Activated CD8-positive, alpha-beta memory T cell treated with anti-CD3 and anti-CD28 coated beads for 36 hours (primary cell): ENCODE measurements at regions not wholly inside any gene's neighbourhood (a gene's known extent, or its start where the extent isn't known, plus 50 kb on each side); places are given as distances from the start of the nearest gene placed in this dataset.

Experiments
- CTCF ChIA-PET: fragments of 350-600 bp; sonication (Branson Sonifier 250); formaldehyde crosslinking; loops from one replicate; lab custom pipeline; 2021; ENCODE audit warnings: antibody characterized with exemption; lab: Charles Lee
- POLR2A ChIA-PET: fragments of 350-600 bp; sonication (Branson Sonifier 250); formaldehyde crosslinking; loops from one replicate; lab custom pipeline; 2021; ENCODE audit warnings: antibody characterized with exemption; lab: Charles Lee

- CTCF ChIA-PET = no interaction called here
- POLR2A ChIA-PET = no interaction called here
These were observed 316.5 kb downstream of the SMAD2 start for GRCh38 chr18:47613929-47614328.

DNA sequence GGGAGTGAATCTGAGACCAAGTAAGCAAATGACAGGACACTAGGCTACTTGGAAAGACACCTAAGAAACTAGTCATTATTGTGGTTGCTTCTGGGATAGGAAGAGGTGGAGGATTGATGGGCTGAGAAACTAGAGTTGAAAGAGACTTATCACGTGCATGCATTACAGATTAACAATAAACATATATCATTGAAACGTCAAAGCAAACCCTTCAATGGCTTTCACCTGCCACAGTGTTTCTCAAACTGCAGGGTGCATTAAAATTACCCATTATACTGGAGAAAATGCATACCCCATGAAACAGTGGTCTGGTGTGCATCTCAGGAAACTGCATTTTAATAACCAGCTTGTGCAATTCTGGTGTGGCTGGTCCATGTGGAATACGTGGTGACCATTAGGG is 318.8 kb downstream of the SMAD2 start:
- CTCF ChIA-PET = no interaction called here
- POLR2A ChIA-PET = no interaction called here

- CTCF ChIA-PET = no interaction called here
These were observed 323.9 kb downstream of the SMAD2 start for GRCh38 chr18:47606526-47606925.

GRCh38 chr18:47605093-47605492 is 325.4 kb downstream of the SMAD2 start:
- CTCF ChIA-PET = no interaction called here
- POLR2A ChIA-PET = no interaction called here

More at GRCh38 chr18:47606526-47606925, 323.9 kb downstream of the SMAD2 start:
- POLR2A ChIA-PET = no interaction called here

DNA sequence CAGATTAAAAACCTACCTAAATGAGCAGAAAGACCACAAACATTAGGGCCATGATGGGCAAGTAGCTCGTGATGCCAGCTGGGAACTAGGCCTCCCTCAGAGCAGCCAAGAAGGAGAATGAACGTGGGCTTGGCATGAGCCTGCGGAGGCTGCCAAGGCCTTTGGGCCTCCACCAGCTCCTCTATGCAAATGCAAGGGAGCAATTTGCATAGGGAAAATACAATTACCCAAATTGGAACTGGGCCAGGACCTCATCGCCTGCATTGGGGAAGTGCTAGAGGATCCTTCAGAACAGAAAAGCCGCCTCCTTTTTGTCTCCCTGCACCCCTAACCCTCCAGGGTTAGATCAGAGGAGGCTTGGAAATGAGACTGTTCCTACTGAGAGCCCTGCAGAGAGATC is 326.4 kb downstream of the SMAD2 start:
- ChIA-PET CTCF (interaction anchor here (0.8 kb wide), 1 partner anchor 145 kb away, joined by 3 read pairs; no protein-coding TSS in a partner anchor), POLR2A (no interaction called here)

- ChIA-PET POLR2A (no interaction called here), CTCF (no interaction called here)
These were observed 327.3 kb downstream of the SMAD2 start for GRCh38 chr18:47603158-47603557.

DNA sequence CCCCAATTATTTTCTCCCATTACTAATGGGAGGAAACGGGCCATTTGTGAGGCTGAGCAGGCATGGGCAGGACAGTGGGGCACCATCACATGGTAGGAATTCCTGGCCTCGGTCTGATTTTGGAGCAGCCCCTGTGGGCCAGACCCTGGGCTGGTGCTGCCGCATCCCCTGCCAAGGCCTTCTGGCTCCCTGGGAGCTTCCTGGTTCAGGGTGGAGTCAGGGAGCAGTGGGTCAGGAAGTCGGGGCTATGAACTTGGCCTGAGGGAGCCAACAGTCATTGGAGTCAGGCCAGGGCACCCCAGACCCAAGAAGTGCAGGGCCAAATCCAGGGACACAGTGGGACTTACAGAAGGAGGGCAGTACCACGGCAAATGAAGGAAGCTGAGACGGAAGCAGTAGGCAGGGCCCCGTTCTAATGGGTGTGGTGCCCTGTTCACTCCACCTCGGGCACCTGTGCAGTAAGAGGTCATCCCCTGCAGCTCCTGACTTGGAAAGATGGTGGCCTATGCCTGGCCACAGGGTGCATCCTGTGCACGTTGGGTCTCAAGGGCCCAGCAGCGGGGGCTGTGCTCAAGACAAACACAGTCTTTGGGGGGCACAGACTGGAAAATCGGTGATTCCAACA is 328.1 kb downstream of the SMAD2 start:
- POLR2A ChIA-PET = no interaction called here
- CTCF ChIA-PET = no interaction called here

DNA sequence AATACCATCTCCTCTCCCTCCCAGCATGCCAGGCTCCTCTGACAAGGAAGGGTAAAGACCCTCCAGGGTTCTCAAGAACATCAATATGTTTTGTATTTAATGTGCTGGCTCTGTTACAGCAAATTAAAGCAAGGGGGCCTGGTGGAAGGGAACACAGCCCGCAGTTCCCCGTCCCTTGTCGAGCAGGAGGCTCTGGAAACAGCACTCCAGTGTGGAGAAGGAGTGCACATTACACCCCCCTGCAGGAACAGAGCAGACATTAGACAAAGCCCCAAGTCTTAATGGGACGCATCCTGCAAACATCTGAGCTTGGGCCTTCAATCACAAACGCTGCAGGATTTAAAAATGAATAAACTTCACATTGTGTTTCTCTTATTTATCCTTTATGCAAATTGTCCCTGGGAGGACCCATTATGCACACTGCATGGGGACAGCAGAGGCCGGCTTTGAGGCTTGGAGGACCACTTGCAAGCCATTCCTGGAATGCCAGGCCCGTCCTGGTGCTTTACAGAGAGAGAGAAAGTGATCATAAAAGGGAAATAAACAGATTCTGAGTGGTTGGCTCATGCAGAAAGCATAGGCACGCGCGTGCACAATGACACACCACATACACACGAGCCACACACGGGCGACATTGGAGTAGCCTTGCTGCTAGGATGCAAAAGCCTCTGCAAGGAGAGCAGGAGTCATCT is 328.7 kb downstream of the SMAD2 start:
- CTCF ChIA-PET = interaction anchor here (1.0 kb wide), 1 partner anchor 413 kb away, joined by 3 read pairs; no protein-coding TSS in a partner anchor
- POLR2A ChIA-PET = no interaction called here

DNA sequence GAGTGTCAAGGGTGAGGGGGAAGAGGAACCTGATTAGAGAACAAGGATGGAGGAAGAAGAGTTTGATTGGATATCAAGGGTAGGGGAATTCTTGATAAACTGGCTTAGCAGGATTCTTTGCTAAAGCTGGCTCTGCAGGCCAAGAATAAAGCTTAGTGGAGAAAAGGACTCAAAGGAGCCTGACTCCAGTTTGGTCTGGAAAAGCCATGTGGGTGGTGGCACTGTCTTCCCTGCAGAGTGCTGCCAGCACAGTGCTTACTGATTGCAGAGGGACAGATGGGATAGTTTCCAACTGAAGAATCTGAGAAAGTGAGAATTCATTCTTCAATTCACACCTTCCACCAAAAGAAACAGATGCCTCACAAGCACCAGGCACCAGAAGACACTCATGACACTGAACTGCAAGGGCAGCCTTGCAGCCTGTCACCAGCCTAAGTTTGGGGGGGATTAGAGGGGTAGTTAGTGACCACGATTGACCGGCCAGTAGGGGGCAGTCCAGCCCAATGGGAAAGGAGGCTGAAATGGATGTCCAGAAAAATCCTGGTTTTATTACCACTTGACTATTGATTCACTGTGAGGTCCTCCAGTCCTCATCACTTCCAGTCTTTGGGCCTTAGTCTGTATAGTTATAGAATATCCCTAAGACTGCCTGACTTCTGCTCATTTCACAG is 334.5 kb downstream of the SMAD2 start:
- ChIA-PET CTCF (no interaction called here), POLR2A (no interaction called here)

GRCh38 chr18:47594621-47595086 is 335.8 kb downstream of the SMAD2 start:
- CTCF ChIA-PET = no interaction called here

DNA sequence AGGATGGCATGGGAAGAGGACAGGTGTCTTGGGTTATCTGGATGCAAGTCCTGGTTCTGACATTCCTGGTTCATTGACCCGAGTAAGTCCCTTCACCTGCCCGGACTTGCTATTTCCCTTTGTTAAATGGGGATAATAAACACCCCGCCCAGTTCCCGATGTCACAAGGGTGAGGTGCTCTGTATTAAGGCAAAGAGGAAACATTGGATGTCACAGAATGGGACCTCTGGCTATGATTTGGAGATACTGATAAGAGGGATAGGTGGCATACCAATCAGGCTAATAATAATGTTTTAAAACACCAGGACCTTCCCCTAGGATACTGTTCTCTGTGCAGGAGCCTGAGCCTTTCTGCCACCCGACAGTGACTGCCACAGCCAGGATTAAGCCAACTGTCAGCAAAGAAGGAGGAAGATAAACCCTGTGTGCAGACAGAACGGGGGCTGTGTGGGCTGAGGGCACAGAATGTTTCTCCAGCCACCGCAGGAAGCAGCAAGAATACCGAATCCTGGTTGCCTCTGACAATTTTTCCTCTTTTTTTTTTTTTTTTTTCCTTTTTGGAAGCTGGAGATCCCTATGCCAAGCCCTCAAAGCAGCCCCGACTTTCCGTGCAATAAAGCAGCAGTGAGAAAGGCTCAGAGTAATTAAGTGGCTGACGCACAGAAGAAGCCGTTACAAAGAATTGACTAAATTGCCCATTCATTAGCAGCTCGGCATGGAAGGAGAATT is 336.6 kb downstream of the SMAD2 start:
- ChIA-PET CTCF (no interaction called here), POLR2A (interaction anchor here (0.6 kb wide), 1 partner anchor 437 kb away, joined by 3 read pairs; no protein-coding TSS in a partner anchor)

More at GRCh38 chr18:47594621-47595086, 335.8 kb downstream of the SMAD2 start:
- POLR2A ChIA-PET = interaction anchor here (0.6 kb wide), 1 partner anchor 436 kb away, joined by 3 read pairs; no protein-coding TSS in a partner anchor

DNA sequence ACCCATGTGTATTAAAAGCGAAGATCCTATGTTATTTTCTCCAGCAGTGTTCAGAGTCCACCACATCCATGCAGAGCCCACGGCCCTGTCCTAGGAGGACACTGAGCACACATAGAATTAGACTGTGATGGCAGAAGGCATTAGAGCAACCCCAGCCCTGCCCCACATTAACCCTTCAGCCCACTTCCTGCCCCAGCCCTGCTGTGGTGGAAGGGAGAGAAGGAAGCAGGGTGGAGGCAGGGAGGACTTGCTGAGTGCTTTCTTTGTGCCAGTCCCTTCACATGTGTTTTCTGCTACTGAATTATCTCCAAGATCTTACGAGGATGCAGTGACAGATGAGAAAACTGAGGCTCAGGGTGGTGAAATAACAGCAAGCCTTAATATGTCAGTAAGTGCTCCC is 339.0 kb downstream of the SMAD2 start:
- POLR2A ChIA-PET = no interaction called here
- CTCF ChIA-PET = no interaction called here

GRCh38 chr18:47587587-47587986 is 336.1 kb upstream of the SKOR2 start:
- CTCF ChIA-PET = no interaction called here
- POLR2A ChIA-PET = no interaction called here

DNA sequence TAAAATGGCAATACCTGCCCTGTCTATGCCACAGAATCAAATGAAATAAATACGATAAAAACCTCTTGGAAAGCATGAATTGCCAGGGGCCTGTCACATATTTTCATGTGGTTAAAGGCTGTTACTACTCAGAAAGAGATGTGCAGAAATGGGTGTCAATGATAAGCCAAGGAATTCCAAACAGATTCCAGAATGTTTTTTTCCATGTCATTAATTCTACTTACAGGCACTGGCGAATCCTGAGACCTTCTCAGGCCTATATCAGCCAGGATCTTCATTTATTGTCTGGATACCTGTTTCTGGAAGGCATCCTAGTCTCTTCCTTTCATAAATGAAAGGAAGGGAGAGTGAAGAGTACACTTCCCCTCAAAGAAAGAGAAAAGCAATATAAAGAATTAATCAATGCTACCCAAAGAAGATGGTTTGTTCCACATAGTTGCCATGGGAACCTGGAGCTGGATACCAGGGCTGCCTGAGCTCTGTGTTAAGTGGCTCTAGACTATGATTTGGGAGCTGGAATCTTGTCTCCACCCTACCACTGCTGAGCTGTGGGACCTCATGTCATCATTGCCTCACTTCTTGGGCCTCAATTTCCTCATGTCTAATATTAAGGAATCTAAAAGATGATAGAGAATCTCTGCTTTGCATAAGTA is 335.1 kb upstream of the SKOR2 start:
- CTCF ChIA-PET = no interaction called here
- POLR2A ChIA-PET = no interaction called here

- ChIA-PET POLR2A (no interaction called here), CTCF (no interaction called here)
These were observed 334.5 kb upstream of the SKOR2 start for GRCh38 chr18:47585914-47586313.

- ChIA-PET CTCF (no interaction called here), POLR2A (no interaction called here)
These were observed 333.7 kb upstream of the SKOR2 start for GRCh38 chr18:47585136-47585535.

DNA sequence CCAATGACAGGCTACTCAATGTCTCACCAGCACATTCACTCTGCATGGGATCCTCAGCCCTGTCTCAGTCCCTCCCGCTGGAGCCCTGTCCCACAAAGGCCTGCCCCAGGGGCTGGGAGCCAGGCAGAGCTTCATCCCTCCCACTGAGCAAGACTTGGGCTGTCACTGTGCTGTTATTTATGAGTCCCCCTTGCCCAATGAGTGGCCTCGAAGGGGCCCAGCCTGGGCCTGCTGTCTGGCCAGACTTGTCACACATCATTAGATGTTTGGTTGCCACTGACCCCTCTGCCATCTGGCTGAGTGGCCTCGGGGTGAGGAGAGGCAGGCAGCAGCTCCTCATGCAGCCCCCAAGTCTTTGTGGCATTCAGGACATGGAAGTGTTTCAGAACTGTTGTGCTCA is 330.6 kb upstream of the SKOR2 start:
- ChIA-PET CTCF (no interaction called here), POLR2A (no interaction called here)

- POLR2A ChIA-PET = no interaction called here
- CTCF ChIA-PET = no interaction called here
These were observed 326.1 kb upstream of the SKOR2 start for GRCh38 chr18:47577520-47577919.

DNA sequence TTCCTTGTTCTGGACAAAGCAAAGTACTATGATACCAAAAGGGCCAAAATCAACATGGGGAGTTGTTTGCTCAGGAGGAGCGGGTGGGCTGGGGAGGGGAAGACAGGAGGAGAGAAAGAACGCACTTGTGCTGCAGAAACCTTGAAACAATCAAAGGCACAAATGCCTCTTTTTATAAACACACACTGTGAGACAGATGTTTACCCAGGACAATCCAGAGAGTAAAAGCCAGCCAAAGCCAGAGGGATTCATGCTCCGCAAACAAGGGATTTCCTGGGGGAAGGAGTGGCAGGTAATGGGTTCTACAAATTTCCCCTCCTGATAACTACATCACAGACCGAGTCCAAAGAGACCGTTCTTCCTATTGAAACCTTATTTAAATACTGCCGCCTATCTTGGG is 323.5 kb upstream of the SKOR2 start:
- ChIA-PET POLR2A (no interaction called here), CTCF (no interaction called here)
